IPS DF 6.9 (cell line): ENCODE measurements at regions not wholly inside any gene's neighbourhood (a gene's known extent, or its start where the extent isn't known, plus 50 kb on each side); places are given as distances from the start of the nearest gene placed in this dataset.

ENCODE experiments used
- DNase-seq: peaks from one replicate; pipeline ENCODE4 v3.0.0-alpha.2; 2013; ENCODE audit warnings: low read depth, low spot score
- H3K27ac ChIP-seq: one replicate; pipeline ENCODE4 v1.5.1; 2013; ENCODE audit warnings: low read length, control low read depth
- H3K27me3 ChIP-seq: 2 replicates; pipeline ENCODE4 v1.6.1; 2013; ENCODE audit warnings: mild to moderate bottlenecking, low read length; ENCODE audit not compliant: control insufficient read depth, insufficient read depth
- H3K36me3 ChIP-seq: 2 replicates; pipeline ENCODE4 v1.6.1; 2013; ENCODE audit warnings: low read length; ENCODE audit not compliant: control insufficient read depth, insufficient read depth
- H3K4me1 ChIP-seq: 2 replicates; pipeline ENCODE4 v1.6.1; 2013; ENCODE audit warnings: low read length; ENCODE audit not compliant: control insufficient read depth, insufficient read depth
- H3K4me3 ChIP-seq: 2 replicates; pipeline ENCODE4 v1.5.1; 2013; ENCODE audit warnings: mild to moderate bottlenecking, low read length
- H3K9me3 ChIP-seq: 2 replicates; pipeline ENCODE4 v1.6.1; 2013; ENCODE audit warnings: low read length, inconsistent platforms; ENCODE audit not compliant: control insufficient read depth, insufficient read depth
- WGBS: extraction: QIAGEN DNeasy Blood & Tissue Kit; methylation state at CpG from one replicate; pipeline ENCODE4 v1.1.7; 2013; ENCODE audit warnings: mixed read lengths, missing lambda C conversion rate; ENCODE audit not compliant: insufficient read length, insufficient coverage; 5-methylcytosine and 5-hydroxymethylcytosine counted together

- H3K36me3 ChIP-seq = no peaks in the 10 kb centered on the region
- WGBS = no CpG with 5 or more reads among the region's 9 CpGs
- DNase-seq = no peak
- H3K27ac ChIP-seq = no peak overlapping the region
- H3K27me3 ChIP-seq = no peaks in the 10 kb centered on the region
- H3K4me3 ChIP-seq = no peak overlapping the region
- H3K4me1 ChIP-seq = no peaks in the 10 kb centered on the region
- H3K9me3 ChIP-seq = no peaks in the 10 kb centered on the region
These were observed 124.5 kb upstream of the PKDCC start for GRCh38 chr2:41923156-41923786.

- Histone ChIP-seq H3K36me3 (no peaks in the 10 kb centered on the region), H3K27me3 (no peaks in the 10 kb centered on the region), H3K27ac (no peak overlapping the region), H3K4me1 (no peaks in the 10 kb centered on the region), H3K9me3 (no peaks in the 10 kb centered on the region), H3K4me3 (no peak overlapping the region)
- no CpG with 5 or more reads among the region's 5 CpGs for WGBS
- DNase-seq = no peak
These were observed 123.8 kb upstream of the PKDCC start for GRCh38 chr2:41924024-41924423.

- no peak for DNase-seq
- Histone ChIP-seq H3K9me3 (no peaks in the 10 kb centered on the region), H3K36me3 (no peaks in the 10 kb centered on the region), H3K27ac (no peak overlapping the region), H3K4me1 (no peaks in the 10 kb centered on the region), H3K4me3 (no peak overlapping the region), H3K27me3 (no peaks in the 10 kb centered on the region)
- WGBS = no CpG with 5 or more reads among the region's 4 CpGs
These were observed 123.0 kb upstream of the PKDCC start for GRCh38 chr2:41924709-41925408.

- no CpG with 5 or more reads among the region's 2 CpGs for WGBS
- Histone ChIP-seq H3K4me3 (no peak overlapping the region), H3K4me1 (no peaks in the 10 kb centered on the region), H3K36me3 (no peaks in the 10 kb centered on the region), H3K27me3 (no peaks in the 10 kb centered on the region), H3K27ac (no peak overlapping the region), H3K9me3 (no peaks in the 10 kb centered on the region)
- DNase-seq = no peak
These were observed 122.1 kb upstream of the PKDCC start for GRCh38 chr2:41925712-41926111.

- WGBS = no CpG with 5 or more reads among the region's 8 CpGs
- Histone ChIP-seq H3K36me3 (no peaks in the 10 kb centered on the region), H3K27ac (no peak overlapping the region), H3K4me1 (no peaks in the 10 kb centered on the region), H3K4me3 (no peak overlapping the region), H3K9me3 (no peaks in the 10 kb centered on the region), H3K27me3 (no peaks in the 10 kb centered on the region)
- DNase-seq = no peak
These were observed 120.9 kb upstream of the PKDCC start for GRCh38 chr2:41926614-41927580.

- Histone ChIP-seq H3K4me1 (no peaks in the 10 kb centered on the region), H3K36me3 (no peaks in the 10 kb centered on the region), H3K9me3 (no peaks in the 10 kb centered on the region), H3K27me3 (no peaks in the 10 kb centered on the region), H3K4me3 (no peak overlapping the region), H3K27ac (no peak overlapping the region)
- DNase-seq = no peak
- WGBS = no CpG with 5 or more reads among the region's 10 CpGs
These were observed 120.1 kb upstream of the PKDCC start for GRCh38 chr2:41927581-41928264.

GRCh38 chr2:41928526-41928925 lies 119.3 kb upstream of the PKDCC start:
- Histone ChIP-seq H3K4me3 (no peak overlapping the region), H3K9me3 (no peaks in the 10 kb centered on the region), H3K27me3 (no peaks in the 10 kb centered on the region), H3K36me3 (no peaks in the 10 kb centered on the region), H3K4me1 (no peaks in the 10 kb centered on the region), H3K27ac (no peak overlapping the region)
- no peak for DNase-seq
- WGBS = no CpG with 5 or more reads among the region's 6 CpGs

- Histone ChIP-seq H3K9me3 (no peaks in the 10 kb centered on the region), H3K27me3 (no peaks in the 10 kb centered on the region), H3K4me3 (no peak overlapping the region), H3K27ac (no peak overlapping the region), H3K36me3 (no peaks in the 10 kb centered on the region), H3K4me1 (no peaks in the 10 kb centered on the region)
- no CpG with 5 or more reads among the region's 16 CpGs for WGBS
- DNase-seq = no peak
These were observed 116.8 kb upstream of the PKDCC start for GRCh38 chr2:41930807-41931566.

GRCh38 chr2:41932241-41933045 lies 115.4 kb upstream of the PKDCC start:
- 100% methylated on average over 2 of the region's 17 CpGs for WGBS
- Histone ChIP-seq H3K27me3 (no peaks in the 10 kb centered on the region), H3K27ac (no peak overlapping the region)

More at GRCh38 chr2:41932241-41933045, 115.4 kb upstream of the PKDCC start:
- no peak for DNase-seq
- Histone ChIP-seq H3K4me3 (no peak overlapping the region), H3K4me1 (peaks cover 2% of the 10 kb centered on the region; the same call in 1 of the 2 replicates), H3K9me3 (no peaks in the 10 kb centered on the region), H3K36me3 (no peaks in the 10 kb centered on the region)
